ENCODE measurements at regions not wholly inside any gene's neighbourhood (a gene's known extent, or its start where the extent isn't known, plus 50 kb on each side); places are given as distances from the start of the nearest gene placed in this dataset.
A peak's percentile ranks its signal among the peaks of the same experiment; 100 is the strongest.

DNA sequence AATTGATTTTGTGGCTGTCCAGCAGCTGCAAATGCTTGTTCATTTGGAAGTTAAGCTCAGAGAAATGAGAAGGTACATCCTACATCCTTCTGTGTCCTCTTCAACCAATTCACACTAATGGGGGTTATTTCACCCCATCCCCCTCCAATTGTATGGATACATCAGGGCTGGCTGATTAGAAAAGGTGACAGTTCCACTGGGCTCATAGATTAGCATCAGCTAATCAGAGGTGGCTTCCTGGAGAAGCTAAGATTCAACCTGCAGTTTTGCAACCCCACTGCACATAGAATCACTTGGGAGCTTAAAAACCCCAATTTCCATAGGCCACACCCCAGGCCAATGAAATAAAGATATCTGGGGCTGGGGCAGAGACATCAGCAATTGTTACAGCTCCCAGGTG is 217.7 kb upstream of the TLE3 start:
- DNase-seq = no peak

DNA sequence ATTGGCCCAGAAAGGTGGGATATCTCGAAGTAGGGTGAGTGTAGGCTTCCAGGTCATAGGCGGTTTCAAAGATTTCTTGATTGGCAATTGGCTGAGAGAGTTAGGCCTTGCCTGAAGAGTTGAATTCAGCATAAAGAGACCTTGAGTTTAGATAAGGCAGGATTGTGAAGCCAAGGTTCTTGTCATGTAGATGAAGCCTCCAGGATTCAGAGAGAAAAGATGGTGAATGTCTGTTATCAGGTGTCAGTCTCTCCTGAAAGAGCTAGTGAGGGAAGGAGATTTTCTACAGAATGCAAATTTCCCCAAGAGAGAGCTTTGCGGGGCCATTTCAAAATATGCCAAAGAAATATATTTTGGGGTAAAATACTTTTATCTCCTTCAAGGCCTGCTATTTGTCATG is 217.0 kb upstream of the TLE3 start:
- DNase-seq = no peak

DNA sequence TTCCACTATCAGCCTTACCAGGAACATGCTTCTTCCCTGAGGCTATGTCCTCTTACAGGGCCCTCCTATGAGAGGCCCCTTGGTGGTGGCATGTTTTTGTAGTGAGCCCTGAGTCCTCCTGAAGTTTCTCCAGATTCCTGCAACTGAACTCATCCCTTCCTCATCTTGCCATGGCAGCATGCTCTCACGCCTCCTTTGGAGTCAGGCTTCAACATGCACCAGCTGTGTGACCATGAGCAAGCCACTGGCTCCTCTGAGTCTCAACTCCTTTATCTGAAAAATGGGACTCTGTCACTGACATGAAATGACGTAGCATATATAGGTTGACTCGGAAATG is 216.3 kb upstream of the TLE3 start:
- DNase-seq = no peak

DNA sequence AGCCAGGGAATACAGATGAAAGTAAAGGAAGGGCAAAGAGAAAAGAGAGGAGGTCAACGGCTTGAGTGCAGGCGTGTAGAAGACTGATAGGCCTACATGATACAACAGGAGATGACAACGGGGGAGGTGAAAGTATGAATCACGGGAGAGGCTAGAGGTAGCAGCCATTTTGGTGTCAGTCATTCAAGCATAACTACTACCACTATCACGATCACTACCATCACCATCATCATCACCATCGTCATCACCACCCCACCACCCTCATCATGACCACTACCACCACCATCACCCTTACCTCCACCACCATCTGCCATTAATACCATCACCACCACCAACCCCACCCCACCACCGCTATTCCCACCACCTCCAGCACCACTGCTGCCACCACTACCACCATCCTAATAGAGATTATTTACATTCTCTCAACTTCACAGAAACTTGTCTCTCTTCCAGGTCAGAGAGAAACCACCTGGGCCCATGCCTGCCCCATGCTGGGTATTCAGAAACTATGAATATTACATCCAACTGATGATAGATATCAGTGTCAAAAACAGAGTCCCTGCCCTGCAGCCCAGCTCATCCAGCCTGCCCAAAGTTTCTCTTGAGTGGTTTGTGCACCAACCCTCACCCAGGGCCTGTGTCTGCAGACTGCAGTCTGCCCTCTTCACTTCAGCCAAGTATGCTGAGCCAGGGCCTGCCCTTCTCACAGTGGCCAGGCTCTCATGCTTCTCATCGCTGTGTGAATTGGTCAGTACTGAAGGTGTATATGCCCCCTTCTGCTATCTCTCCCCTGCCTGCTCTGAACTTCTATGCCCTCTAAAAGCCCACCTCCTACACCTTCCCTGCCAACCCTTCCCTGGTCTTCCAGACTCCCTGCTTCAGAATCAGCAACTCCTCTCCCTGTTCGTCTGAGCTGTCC is 215.6 kb upstream of the TLE3 start:
- no peak for DNase-seq

DNA sequence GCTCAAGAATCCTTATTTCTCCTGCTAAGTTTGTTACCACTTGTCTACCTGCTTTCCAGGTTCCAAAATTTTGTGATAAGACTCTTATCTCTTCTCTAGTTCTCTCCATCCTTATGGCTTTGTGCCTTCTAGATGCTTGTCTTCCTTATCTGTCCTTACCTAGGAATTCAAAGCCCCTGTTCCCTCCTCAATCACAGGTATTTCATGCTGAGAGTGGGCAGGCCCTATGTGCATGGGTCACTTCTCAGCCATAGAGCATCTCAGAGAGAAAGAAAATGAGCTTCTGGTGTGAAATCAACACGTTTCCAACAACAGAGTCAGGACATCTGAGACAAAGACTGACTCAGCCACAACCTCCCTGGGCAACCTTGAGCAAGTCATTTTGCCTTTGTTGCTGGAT is 214.1 kb upstream of the TLE3 start:
- no peak for DNase-seq

DNA sequence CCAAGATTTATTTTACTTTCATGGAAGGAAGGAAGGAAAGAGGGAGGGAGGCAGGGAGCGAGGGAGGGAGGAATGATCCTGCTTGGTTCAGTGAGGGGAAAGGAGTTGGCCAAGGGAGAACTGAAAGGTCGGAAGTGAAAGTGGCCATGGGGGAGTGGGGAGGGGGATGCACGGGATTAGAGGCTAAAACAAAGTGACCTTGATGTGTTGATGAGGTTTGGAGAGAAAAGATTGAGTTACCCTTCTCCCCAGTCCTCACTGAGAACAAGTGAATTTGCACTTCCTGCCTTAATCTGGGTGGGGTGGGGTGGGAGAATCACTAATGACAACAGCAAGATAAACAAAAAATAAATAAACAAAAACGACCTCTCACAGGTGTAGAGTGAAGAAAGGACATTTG is 212.0 kb upstream of the TLE3 start:
- no peak for DNase-seq

DNA sequence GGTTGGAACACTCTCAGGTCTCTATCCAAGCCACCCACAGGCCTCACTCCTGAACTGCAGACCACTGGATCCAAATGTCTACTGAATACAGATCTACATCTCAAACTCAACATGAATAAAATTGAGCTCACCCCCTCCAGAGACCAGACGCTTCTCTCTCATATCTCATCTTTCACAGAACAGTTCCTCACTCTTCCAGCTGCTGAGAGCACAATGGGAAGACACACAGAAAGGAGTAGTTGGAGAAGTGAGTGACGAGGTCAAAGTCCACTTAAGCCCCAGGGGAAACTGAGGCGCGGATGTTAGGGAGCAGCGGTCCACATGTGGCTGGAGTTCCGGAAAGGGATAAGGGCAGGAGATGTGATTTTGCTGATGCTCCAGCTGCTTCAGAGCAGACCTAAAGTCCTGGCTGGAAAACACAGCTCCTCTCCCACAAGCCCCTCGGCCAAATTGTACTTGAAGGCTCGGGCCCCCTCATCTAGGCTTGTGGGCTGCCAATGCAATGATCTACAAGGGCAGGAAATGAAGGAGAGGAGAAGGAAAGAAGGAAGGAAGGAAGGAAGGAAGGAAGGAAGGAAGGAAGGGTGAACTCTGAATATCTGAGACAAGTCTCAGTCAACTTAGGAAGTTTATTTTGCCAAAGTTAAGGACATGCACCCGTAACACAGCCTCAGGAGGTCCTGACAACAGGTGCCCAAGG is 211.2 kb upstream of the TLE3 start:
- DNase-seq = no peak

DNA sequence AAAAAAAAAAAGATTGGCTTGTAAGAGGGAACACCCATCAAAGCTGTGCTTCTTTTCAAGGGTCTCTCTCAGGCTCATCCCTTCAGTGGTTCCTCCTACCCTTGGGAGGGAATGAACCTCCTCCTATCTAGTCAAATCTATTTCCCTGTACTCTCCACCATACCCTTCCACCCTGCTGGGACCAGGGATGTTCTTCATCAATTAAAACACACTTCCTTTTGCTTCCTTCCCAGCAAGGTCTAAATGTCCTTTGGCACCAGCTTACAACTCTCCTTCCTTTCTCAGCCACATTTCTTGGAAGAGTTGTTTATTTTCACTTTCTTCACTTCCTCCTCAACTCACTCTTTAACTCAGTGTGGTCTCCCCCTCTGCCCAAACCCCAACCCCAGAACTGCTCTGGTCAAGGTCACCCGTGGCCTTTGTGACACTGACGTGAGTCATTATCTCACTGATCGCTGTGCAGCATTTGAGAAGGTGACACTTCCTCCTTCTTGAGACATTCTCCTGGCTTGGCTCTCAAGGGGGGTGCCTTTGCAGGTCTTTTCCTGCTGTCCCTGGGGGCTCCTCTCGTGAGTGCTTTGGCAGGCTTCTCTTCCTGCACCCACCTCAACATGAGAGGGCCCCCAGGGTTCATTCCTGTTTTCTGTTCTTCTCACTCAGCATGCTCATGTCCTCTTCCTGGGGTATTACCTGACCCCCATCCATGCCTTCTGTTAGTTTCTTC is 210.5 kb upstream of the TLE3 start:
- peak; percentile 57 for DNase-seq

DNA sequence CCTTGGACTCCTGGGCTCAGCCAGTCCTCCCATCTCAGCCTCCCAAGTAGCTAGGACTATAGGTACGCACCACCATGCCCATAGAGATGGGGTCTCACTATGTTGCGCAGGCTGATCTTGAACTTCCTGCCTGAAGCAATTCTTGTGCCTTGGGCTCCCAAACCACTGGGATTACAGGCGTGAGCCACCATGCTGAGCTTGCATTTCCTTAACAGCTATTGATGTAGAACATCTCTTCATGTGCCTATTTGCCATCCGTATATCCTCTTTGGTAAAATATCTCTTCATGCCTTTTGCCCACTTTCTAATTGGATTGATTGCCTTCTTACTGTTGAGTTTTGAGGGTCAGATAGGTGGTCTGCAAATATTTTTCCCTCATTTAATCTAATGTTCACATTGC is 208.9 kb upstream of the TLE3 start:
- DNase-seq = no peak

DNA sequence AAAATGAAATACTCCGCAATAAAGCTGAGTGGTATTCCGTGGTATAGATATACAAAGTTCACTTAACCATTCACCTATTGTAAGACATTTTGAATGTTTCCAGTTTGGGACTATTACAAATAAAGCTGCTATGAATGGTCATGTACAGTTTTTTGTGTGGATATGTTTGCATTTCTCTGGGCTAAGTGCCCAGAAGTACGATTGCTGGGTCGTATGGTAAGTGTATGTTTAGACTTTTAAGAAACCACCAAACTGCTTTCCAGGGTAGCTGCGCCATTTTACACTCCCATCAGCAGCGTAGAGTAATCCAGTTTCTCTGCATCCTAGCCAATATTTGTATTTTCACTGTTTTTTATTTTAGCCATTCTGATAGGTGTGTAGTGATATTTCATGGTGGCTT is 208.4 kb upstream of the TLE3 start:
- no peak for DNase-seq

DNA sequence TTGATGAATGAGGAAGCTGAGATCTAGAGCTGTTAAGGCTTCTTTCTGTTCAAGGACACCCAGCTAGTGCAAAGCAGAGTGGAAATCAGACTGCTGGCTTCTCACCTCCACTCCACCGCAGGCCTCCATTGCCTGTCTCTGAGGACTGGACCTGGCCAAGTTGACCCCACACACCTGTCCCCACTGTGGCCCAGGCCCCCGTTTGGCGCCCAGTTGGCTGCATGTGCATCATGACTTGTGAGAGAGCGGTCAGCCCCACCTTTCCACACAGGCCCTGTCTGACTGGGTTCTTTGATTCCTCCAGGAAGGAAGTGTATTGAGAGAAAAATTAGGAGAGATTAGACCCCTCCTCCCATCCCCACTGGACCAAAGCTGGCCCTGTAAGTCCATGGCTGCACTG is 206.3 kb upstream of the TLE3 start:
- no peak for DNase-seq

DNA sequence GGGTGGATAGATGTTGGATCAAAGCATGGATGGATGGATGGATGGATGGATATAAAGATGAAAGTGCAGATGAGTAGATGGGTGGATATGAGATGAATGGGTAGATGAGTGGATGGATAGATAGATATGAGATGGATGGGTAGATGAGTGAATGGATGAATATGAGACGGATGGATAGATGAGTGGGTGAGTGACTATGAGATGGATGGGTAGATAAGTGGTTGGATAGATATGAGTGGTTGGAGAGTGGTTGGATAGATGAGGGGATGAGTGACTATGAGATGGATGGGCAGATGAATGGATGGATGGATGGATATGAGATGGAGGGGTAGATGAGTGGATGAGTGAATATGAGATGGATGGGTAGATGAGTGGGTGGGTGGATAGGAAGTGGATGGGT is 204.6 kb upstream of the TLE3 start:
- no peak for DNase-seq

DNA sequence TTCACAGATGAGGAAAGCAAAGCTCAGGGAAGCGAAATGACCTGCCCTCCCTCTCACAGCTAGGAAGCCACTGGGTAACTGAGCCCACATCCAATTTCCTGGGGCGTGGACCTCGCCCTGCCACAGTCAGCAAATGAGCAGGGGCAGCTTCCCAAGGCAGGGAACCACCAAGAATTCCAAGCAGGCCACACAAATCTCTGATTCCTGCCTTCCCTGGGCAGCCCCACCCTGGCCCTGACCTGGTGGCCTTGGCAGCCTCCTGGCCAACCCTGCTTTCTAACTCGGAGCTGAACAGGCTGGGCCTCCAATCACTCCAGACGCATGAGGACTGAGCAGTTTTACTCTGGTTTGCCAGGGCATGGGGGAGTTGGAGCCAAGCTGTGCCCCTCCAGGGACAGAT is 203.7 kb upstream of the TLE3 start:
- DNase-seq = no peak

DNA sequence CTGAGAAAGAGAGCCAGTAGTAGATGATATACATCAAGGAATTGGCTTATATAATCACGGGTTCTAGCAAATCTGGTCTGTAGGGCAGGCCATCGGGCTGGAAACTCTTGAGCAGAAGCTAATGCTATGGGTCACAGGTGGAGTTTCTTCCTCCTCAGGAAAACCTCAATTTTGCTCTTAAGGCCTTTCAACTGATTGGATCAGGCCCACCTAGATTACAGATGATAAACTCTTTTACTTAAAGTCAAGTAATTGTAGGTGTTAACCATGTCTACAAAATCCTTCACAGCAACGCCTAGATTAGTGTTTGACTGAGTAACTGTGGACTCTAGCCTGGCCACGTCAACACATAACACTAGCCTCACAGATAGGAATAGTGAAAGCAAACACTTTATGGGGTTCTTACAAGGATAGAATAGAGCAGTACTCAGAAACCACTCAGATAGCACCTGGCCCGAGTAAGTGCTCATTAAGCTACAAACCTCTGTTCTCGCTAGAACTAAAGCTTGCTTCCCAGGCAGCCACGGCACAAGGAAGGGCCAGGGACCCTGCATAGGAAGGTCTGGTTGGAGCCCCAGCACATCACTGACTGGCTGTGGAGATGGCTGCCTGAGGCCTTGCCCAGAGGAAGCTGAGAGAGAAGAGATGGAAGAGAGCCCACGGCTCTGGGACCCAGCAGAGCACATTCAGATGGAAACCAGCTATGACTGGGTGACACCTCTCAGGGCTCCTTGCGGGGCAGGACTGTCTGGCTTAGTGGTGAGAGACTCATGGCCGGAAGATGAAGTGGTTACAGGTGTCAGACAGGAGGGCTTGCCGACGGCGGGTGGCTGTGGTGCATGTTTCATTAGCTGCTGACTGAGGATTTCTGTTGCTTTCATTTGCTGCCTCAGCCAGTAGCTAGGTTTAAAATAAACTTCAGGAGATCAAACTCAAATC is 202.5 kb upstream of the TLE3 start:
- DNase-seq = peak; percentile 72

DNA sequence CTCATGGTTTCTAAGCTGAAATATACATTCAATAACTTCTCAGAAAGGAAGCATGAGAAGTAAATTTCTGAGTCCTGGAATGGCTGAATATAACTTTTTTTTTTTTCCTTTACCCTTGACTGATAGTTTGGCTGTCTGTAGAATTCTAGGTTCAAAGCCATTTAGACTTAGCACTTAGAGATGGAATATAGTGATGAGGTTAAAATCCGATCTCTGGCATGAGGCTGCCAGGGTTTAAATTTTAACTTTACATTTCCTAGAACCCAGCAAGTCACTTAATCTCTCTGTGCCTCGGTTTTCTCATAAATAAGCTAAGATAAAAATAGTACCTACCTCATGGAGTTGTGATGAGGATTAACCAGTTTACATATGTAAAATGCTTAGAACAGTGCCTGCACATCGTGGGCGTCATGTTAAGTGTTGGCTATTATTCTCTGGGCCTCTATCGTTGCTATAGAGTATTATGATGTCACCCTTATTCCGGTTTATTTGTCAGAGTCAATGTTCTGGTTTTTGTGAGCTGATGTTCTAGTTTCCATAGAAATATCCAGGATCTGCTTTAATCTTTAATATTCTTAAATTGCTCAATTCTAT is 199.8 kb upstream of the TLE3 start:
- no peak for DNase-seq

DNA sequence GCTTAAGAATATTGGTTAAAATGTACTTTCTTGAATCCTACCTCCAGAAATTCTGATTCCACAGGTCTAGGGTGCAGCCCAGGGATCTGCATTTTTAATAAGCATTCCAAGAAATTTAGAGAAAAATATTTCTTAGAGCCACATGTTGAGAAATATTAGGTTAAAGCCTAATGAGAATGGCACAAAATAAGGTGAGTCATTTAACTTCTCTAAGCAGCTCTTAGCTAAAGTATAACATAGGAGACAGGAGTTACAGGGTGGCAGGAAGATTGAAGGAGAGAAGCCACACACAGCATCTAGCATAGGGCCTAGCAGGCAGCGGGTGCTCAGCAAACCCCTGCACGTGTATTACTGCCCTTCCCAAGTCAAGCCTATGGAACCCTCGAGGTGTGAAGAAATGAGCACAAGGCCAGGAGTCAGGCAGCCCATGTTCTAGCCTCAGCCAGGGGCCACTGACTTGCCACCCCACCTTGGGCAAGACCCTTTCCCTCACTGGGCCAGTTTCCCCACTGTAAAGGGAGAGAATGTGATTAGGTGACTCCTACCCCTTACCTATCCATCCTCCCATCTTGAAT is 197.1 kb upstream of the TLE3 start:
- no peak for DNase-seq

DNA sequence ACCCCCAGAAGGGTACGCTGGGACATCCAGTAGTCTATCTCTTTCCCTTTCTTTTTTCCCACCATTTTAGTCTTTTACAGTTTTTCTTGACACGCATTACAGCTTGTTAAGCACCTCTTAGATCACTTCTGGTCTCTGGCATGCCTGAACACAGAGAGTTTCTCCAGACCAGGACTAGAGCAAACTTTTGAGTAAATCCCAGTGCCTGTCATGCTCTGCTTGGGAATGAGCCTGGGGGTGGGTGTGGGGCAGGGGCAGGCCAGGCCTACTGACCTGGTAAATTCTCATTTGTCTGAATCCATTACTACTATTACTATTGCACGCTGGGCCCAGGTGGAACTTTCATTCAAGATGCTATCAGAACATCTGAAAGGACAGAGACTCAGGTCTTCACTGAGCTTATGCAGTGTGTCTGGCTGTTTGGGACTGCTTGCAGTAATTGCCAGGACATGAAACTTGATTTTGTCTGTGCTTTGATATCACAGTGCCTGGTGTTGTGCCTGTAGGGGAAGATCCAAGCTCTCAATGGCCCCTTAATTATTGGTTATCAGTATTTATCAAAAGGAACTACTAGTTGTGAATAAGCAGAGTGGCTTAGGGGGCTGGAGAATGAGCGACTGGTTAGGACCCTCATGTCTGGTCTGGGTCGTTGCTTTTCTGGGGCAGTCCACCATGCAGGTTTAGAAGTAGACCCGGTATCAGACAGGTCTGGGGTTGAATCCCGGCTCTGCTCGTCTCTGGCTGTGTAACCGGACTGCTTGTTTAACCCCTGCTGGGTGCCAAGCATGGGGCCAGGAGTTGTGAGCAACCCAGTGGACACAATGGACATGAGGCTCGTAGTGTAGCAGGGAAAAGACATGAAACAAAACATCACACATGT is 196.1 kb upstream of the TLE3 start:
- no peak for DNase-seq

DNA sequence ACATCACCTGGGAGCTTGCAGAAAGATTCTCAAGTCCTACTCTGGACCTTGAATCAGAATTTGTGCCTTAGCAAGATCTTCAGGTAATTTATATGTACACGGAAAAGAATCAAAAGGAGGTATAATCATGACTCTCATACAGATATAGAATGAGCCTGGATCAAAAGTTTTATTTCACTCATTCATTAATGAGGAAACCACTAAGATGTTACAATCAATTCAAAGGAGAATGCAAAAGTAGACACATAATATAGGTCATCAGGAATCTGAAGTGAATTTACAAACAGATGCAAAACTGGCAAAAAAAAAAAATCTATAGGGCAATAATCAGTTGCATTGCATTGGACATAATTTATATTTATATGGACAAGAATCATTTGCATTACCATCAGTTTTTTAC is 195.4 kb upstream of the TLE3 start:
- DNase-seq = no peak

DNA sequence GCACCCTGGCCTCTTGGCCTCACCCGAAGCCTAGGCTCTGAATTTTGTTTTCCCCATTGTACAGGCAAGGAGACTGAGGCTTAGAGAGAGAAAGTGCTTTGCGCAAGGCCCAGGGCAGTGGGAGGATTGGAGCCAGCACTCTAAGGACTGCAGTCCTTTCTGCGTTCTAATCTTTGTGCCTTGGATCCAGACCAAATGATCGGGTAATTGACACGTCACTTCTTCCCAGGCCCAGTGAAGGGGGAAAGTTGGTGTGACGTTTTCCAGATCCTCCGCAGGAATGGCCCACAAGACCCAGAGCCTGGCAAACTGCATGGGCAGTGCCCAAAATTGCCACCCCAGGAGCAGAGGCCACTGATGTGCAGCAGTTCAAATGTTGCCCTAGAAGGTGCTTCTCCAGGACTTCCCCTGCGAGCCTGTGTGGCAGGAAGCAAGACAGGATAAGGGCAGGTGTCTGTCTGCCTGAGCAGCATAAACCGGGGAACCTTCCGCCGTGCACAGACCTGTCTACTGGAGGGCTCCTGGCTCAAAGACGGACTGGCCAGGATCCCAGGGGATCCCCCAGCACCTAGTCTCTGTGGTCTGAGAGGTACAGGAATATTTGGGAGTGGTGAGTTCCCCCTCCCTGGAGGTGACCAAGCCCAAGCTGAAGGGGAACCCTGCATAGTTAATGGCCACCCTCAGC is 194.5 kb upstream of the TLE3 start:
- no peak for DNase-seq

All from CD4-positive, alpha-beta T cell treated with Interferon gamma for 1 hour (primary cell).